HUES6 (cell line): ENCODE measurements at regions not wholly inside any gene's neighbourhood (a gene's known extent, or its start where the extent isn't known, plus 50 kb on each side); places are given as distances from the start of the nearest gene placed in this dataset.

Experiments used
- H3K27ac ChIP-seq: 2 replicates; pipeline ENCODE4 v1.7.0; 2013; ENCODE audit warnings: low read depth, mild to moderate bottlenecking, low read length, inconsistent platforms
- H3K27me3 ChIP-seq: 2 replicates; pipeline ENCODE4 v1.6.1; 2013; ENCODE audit warnings: low read length; ENCODE audit not compliant: control insufficient read depth, insufficient read depth
- H3K36me3 ChIP-seq: 2 replicates; pipeline ENCODE4 v1.6.1; 2013; ENCODE audit warnings: low read length; ENCODE audit not compliant: control insufficient read depth, insufficient read depth
- H3K4me1 ChIP-seq: 2 replicates; pipeline ENCODE4 v1.6.1; 2013; ENCODE audit warnings: low read length; ENCODE audit not compliant: control insufficient read depth, insufficient read depth
- H3K4me3 ChIP-seq: 2 replicates; pipeline ENCODE4 v1.5.1; 2013; ENCODE audit warnings: low read depth, low read length
- H3K9ac ChIP-seq: one replicate; pipeline ENCODE4 v1.6.1; 2013; ENCODE audit warnings: mild to moderate bottlenecking, low read length
- H3K9me3 ChIP-seq: 2 replicates; pipeline ENCODE4 v1.6.1; 2013; ENCODE audit warnings: low read depth, low read length; ENCODE audit not compliant: control insufficient read depth, insufficient read depth

GRCh38 chr6:145043926-145044500, 691.3 kb downstream of the EPM2A start:
- Histone ChIP-seq H3K9ac (no peak overlapping the region), H3K27ac (no peak overlapping the region), H3K4me3 (no peak overlapping the region), H3K27me3 (no peaks in the 10 kb centered on the region), H3K4me1 (0 out of 2 replicates have a peak, but pooled peaks cover 17% of the 10 kb centered on the region), H3K36me3 (no peaks in the 10 kb centered on the region), H3K9me3 (no peaks in the 10 kb centered on the region)

GRCh38 chr6:145044641-145045246, 690.6 kb downstream of the EPM2A start:
- Histone ChIP-seq H3K9me3 (no peaks in the 10 kb centered on the region), H3K9ac (no peak overlapping the region), H3K27ac (no peak overlapping the region), H3K4me1 (0 out of 2 replicates have a peak, but pooled peaks cover 17% of the 10 kb centered on the region), H3K4me3 (no peak overlapping the region), H3K27me3 (no peaks in the 10 kb centered on the region), H3K36me3 (no peaks in the 10 kb centered on the region)

- Histone ChIP-seq H3K4me3 (no peak overlapping the region), H3K9me3 (no peaks in the 10 kb centered on the region), H3K27ac (no peak overlapping the region), H3K27me3 (no peaks in the 10 kb centered on the region), H3K36me3 (no peaks in the 10 kb centered on the region), H3K9ac (no peak overlapping the region), H3K4me1 (0 out of 2 replicates have a peak, but pooled peaks cover 17% of the 10 kb centered on the region)
Observed at GRCh38 chr6:145045582-145045981, 689.7 kb downstream of the EPM2A start.

GRCh38 chr6:145047891-145048290, 687.4 kb downstream of the EPM2A start:
- H3K9ac ChIP-seq, result no peak overlapping the region
- no peaks in the 10 kb centered on the region for H3K9me3 ChIP-seq
- H3K4me1 ChIP-seq, result 0 out of 2 replicates have a peak, but pooled peaks cover 17% of the 10 kb centered on the region
- no peak overlapping the region for H3K4me3 ChIP-seq
- H3K27me3 ChIP-seq, result no peaks in the 10 kb centered on the region
- H3K27ac ChIP-seq, result no peak overlapping the region
- H3K36me3 ChIP-seq, result no peaks in the 10 kb centered on the region

GRCh38 chr6:145051661-145052060, 683.7 kb downstream of the EPM2A start:
- H3K27ac ChIP-seq, result no peak overlapping the region
- no peaks in the 10 kb centered on the region for H3K9me3 ChIP-seq
- no peaks in the 10 kb centered on the region for H3K27me3 ChIP-seq
- H3K4me1 ChIP-seq, result no peaks in the 10 kb centered on the region
- H3K36me3 ChIP-seq, result no peaks in the 10 kb centered on the region
- no peak overlapping the region for H3K4me3 ChIP-seq
- no peak overlapping the region for H3K9ac ChIP-seq

- no peaks in the 10 kb centered on the region for H3K36me3 ChIP-seq
- no peak overlapping the region for H3K27ac ChIP-seq
- no peak overlapping the region for H3K4me3 ChIP-seq
- H3K27me3 ChIP-seq, result no peaks in the 10 kb centered on the region
- no peak overlapping the region for H3K9ac ChIP-seq
- no peaks in the 10 kb centered on the region for H3K4me1 ChIP-seq
- no peaks in the 10 kb centered on the region for H3K9me3 ChIP-seq
Observed at GRCh38 chr6:145055567-145055966, 679.8 kb downstream of the EPM2A start.

- no peak overlapping the region for H3K9ac ChIP-seq
- H3K27me3 ChIP-seq, result no peaks in the 10 kb centered on the region
- no peaks in the 10 kb centered on the region for H3K9me3 ChIP-seq
- no peak overlapping the region for H3K27ac ChIP-seq
- no peaks in the 10 kb centered on the region for H3K36me3 ChIP-seq
- H3K4me1 ChIP-seq, result no peaks in the 10 kb centered on the region
- no peak overlapping the region for H3K4me3 ChIP-seq
Observed at GRCh38 chr6:145060714-145061113, 674.6 kb downstream of the EPM2A start.

- no peak overlapping the region for H3K27ac ChIP-seq
- no peaks in the 10 kb centered on the region for H3K4me1 ChIP-seq
- H3K9ac ChIP-seq, result no peak overlapping the region
- H3K4me3 ChIP-seq, result no peak overlapping the region
- H3K9me3 ChIP-seq, result no peaks in the 10 kb centered on the region
- H3K36me3 ChIP-seq, result no peaks in the 10 kb centered on the region
- H3K27me3 ChIP-seq, result no peaks in the 10 kb centered on the region
Observed at GRCh38 chr6:145063091-145063490, 672.2 kb downstream of the EPM2A start.

- H3K36me3 ChIP-seq, result no peaks in the 10 kb centered on the region
- H3K9ac ChIP-seq, result no peak overlapping the region
- no peaks in the 10 kb centered on the region for H3K4me1 ChIP-seq
- H3K4me3 ChIP-seq, result no peak overlapping the region
- H3K27me3 ChIP-seq, result no peaks in the 10 kb centered on the region
- no peaks in the 10 kb centered on the region for H3K9me3 ChIP-seq
- no peak overlapping the region for H3K27ac ChIP-seq
Observed at GRCh38 chr6:145067430-145067829, 667.9 kb downstream of the EPM2A start.

GRCh38 chr6:145068577-145068976, 666.7 kb downstream of the EPM2A start:
- H3K4me1 ChIP-seq, result no peaks in the 10 kb centered on the region
- H3K4me3 ChIP-seq, result no peak overlapping the region
- H3K9me3 ChIP-seq, result no peaks in the 10 kb centered on the region
- H3K36me3 ChIP-seq, result no peaks in the 10 kb centered on the region
- no peaks in the 10 kb centered on the region for H3K27me3 ChIP-seq
- no peak overlapping the region for H3K27ac ChIP-seq
- no peak overlapping the region for H3K9ac ChIP-seq

GRCh38 chr6:145069966-145070365, 665.4 kb downstream of the EPM2A start:
- H3K36me3 ChIP-seq, result no peaks in the 10 kb centered on the region
- H3K27me3 ChIP-seq, result no peaks in the 10 kb centered on the region
- H3K4me1 ChIP-seq, result no peaks in the 10 kb centered on the region
- no peak overlapping the region for H3K4me3 ChIP-seq
- H3K27ac ChIP-seq, result no peak overlapping the region
- no peaks in the 10 kb centered on the region for H3K9me3 ChIP-seq
- H3K9ac ChIP-seq, result no peak overlapping the region
